Cardiac fibroblast (primary cell): ENCODE measurements at regions not wholly inside any gene's neighbourhood (a gene's known extent, or its start where the extent isn't known, plus 50 kb on each side); places are given as distances from the start of the nearest gene placed in this dataset.

Source experiments
- DNase-seq, 2 donors: peaks; one replicate each; pipeline versions ENCODE4 v3.0.0 to v3.0.0-alpha.2; 2010; ENCODE audit warnings: low read depth in 2 of 2
- H3K4me3 ChIP-seq, 2 donors: replicated peaks in 1 of 2; 1 replicate in 1 of 2; 2 replicates in 1 of 2; pipeline ENCODE4 v1.5.1; 2011; ENCODE audit warnings: low read depth in 2 of 2, low read length in 2 of 2, mild to moderate bottlenecking in 2 of 2, moderate library complexity in 1 of 2
- TF ChIP-seq, protein P1 (sequence below): IDR thresholded peaks from one replicate; pipeline ENCODE4 v1.5.1; 2011; ENCODE audit warnings: low read depth, mild to moderate bottlenecking, low read length, inconsistent platforms

DNA sequence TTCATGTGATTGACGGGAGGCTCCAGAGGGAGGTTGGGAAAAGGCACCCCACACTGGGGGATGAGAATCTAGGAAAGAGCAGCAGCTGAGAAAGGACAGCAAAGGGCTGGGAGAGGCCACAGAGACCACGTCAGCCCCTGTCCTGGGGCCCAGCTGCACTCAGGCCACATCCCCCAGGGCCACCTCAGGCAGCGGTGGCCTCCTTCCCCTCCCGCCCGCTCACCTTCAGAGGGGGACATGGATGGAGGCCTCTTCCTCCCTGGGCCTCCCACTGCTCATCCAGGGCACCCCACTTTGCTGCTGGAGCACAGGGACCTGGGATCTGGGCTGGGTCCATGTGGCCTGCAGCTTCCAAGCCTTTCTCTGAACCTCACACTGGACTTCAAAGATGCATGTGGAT is 199.8 kb upstream of the HDAC4 start:
- no peak overlapping the region for H3K4me3 ChIP-seq
- DNase-seq = no peak
- TF ChIP-seq, protein P1, sequence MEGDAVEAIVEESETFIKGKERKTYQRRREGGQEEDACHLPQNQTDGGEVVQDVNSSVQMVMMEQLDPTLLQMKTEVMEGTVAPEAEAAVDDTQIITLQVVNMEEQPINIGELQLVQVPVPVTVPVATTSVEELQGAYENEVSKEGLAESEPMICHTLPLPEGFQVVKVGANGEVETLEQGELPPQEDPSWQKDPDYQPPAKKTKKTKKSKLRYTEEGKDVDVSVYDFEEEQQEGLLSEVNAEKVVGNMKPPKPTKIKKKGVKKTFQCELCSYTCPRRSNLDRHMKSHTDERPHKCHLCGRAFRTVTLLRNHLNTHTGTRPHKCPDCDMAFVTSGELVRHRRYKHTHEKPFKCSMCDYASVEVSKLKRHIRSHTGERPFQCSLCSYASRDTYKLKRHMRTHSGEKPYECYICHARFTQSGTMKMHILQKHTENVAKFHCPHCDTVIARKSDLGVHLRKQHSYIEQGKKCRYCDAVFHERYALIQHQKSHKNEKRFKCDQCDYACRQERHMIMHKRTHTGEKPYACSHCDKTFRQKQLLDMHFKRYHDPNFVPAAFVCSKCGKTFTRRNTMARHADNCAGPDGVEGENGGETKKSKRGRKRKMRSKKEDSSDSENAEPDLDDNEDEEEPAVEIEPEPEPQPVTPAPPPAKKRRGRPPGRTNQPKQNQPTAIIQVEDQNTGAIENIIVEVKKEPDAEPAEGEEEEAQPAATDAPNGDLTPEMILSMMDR = no peak

DNA sequence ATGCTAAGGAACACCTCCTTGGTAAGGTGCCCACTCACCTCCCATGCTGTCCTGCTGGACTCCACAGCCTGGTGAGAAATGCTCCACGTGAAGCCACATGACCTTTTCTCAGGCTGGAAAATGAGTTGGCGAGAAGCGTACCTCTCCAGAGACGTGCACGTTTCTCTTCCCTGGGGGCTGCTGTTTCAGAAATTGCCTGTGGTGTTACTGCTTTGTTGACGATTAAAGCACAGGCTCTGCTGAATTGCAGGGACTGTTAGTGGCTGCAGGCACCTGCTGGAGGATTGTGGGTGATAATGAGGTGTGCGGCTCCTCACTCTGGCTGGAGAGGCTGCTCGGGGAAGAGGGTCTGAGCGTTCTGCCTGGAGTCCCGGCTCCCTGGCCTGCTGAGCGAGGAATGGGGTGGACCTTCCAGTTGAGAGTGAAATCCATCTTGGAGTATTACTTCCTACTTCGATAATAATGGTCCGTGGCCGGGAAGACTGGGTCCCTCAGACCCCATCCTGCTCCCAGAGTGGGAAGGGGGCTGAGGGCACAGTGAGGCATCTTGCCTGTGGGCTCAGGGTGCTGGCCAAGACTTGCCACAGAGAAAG is 199.3 kb upstream of the HDAC4 start:
- no peak for DNase-seq
- TF ChIP-seq, protein P1 = no peak
- no peak overlapping the region for H3K4me3 ChIP-seq

DNA sequence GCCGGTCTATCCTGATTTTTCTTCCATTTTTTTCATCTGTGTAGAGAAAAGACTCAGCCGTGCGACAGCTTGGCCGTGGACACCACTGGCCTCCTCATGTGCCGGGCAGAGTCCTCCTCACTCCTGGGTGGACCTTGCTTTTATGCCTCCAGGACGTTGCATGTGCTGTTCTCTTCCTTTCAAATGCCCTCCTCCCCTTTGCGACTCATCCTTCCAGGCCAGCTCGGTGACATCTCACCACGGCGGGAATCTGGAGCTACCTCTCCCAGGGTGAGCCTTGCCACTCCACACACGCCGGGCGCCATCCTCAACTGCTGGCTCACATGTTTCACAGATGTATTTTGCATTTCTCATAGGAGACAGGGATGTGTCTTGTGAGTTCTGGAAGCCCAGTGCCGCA is 198.5 kb upstream of the HDAC4 start:
- no peak overlapping the region for H3K4me3 ChIP-seq
- TF ChIP-seq, protein P1 = no peak
- no peak for DNase-seq

DNA sequence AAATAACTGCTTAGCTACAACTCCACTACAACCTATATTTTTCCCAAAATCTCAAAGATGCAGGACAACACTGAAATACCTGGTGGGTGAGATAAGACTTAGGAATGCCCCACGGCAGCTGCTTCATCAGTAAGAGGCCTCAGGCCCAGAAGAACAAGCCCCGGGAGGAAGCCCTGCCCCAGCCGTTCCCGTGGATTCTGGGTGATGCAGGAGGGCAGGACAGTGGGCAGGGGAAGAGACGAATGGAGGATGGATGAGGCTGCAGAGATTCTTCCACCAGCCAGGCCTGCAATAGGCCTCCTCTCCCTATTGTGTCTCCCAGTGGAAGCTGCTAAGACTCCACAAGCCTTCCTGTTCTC is 197.9 kb upstream of the HDAC4 start:
- TF ChIP-seq, protein P1 = no peak
- DNase-seq = no peak

DNA sequence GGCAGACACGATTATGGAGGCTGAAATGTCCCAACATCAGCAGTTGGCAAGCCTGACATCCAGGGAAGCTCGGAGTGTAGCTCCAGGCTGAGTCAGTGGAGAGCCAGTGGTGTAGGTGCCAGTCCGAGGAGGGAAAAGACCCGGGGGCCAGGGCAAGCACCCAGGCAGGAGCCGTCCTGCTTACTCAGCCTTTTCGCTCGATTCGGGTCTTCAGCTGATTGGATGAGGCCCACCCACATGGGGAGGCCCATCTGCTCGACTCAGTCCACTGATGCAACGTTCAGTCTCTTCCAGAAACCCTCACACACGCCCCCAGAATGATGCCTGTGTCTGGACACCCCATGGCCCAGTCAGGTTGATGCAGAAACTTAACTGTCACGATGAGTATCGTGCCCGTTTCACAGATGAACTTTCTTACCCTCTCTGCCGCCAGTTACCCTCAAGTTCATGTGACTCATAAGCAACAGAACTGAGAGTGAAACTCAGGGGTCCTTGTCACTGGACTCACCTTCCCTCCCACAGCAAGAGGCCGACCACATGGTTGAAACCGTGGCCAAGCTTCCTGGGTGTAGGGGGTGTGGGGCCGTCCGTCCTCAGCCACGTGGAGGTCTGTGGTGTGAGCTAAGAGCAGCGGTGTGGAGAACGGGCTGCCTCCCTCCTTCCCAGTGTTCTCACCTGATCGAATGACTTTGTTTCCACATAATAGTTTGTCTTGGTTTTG is 197.4 kb upstream of the HDAC4 start:
- DNase-seq = no peak
- no peak overlapping the region for H3K4me3 ChIP-seq
- TF ChIP-seq, protein P1 = no peak

More for the DNA sequence above, 197.9 kb upstream of the HDAC4 start:
- H3K4me3 ChIP-seq = no peak overlapping the region

DNA sequence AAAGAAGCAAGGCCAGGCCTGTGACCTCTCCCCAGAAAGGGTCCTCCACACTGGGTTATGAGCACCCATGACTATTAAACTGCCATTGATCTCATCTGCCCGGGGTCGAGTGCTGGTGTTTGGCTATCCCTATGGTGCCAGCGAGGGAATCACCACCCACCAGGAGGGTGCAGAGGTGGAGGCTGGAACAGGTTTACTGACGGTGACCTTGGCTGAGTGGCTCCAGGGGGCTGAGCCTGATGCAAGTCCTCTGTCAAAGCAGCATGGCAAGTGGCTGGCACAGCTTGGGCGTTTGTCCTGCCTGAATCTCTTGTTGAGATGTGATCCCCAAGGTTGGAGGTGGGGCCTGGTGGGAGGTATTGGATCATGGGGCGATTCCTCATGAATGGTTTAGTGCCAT is 196.4 kb upstream of the HDAC4 start:
- TF ChIP-seq, protein P1 = no peak
- DNase-seq = no peak
- no peak overlapping the region for H3K4me3 ChIP-seq
